HEK293 (cell line): ENCODE measurements at regions not wholly inside any gene's neighbourhood (a gene's known extent, or its start where the extent isn't known, plus 50 kb on each side); places are given as distances from the start of the nearest gene placed in this dataset.

ENCODE experiments used
- BCL6B ChIP-seq: fragments of 450-650 bp; formaldehyde crosslinking; IDR thresholded peaks from 2 replicates; pipeline ENCODE4 v1.5.1; 2017; ENCODE audit warnings: missing biosample characterization, missing genetic modification characterization
- CTCF ChIP-seq: fragments of 450-650 bp; formaldehyde crosslinking; IDR thresholded peaks from 2 replicates; pipeline ENCODE4 v1.5.1; 2016; ENCODE audit warnings: missing biosample characterization, missing genetic modification characterization
- SP2 ChIP-seq: fragments of 450-650 bp; formaldehyde crosslinking; IDR thresholded peaks from 2 replicates; pipeline ENCODE4 v1.5.1; 2016; ENCODE audit warnings: missing biosample characterization, missing genetic modification characterization
- ZNF24 ChIP-seq: fragments of 450-650 bp; formaldehyde crosslinking; IDR thresholded peaks from 2 replicates; pipeline ENCODE4 v1.5.1; 2016; ENCODE audit warnings: missing biosample characterization, missing genetic modification characterization
- ZNF280C ChIP-seq: fragments of 450-650 bp; formaldehyde crosslinking; IDR thresholded peaks from 2 replicates; pipeline ENCODE4 v1.5.1; 2016; ENCODE audit warnings: missing biosample characterization, missing genetic modification characterization
- ZNF792 ChIP-seq: fragments of 450-650 bp; formaldehyde crosslinking; IDR thresholded peaks from 2 replicates; pipeline ENCODE4 v1.5.1; 2016; ENCODE audit warnings: missing biosample characterization, missing genetic modification characterization
- ZSCAN30 ChIP-seq: fragments of 450-650 bp; IDR thresholded peaks from 2 replicates; pipeline ENCODE4 v1.5.1; 2018; ENCODE audit warnings: missing biosample characterization, mild to moderate bottlenecking, missing genetic modification characterization, moderate library complexity

GRCh38 chr11:10969387-10969786 is 111.5 kb upstream of the ZBED5 start:
- TF ChIP-seq CTCF (tag by site-specific recombination): no peak
- TF ChIP-seq ZNF280C (tag by site-specific recombination): no peak
- no peak for TF ChIP-seq SP2 (tag by site-specific recombination)
- no peak for TF ChIP-seq ZNF792 (tag by site-specific recombination)
- no peak for TF ChIP-seq ZNF24 (tag by site-specific recombination)
- TF ChIP-seq ZSCAN30 (tag by site-specific recombination): no peak
- no peak for TF ChIP-seq BCL6B
